Smooth muscle cell (in vitro differentiated cells): ENCODE measurements at regions not wholly inside any gene's neighbourhood (a gene's known extent, or its start where the extent isn't known, plus 50 kb on each side); places are given as distances from the start of the nearest gene placed in this dataset.

Experiments
- DNase-seq: peaks from one replicate; lab custom pipeline; 2025; ENCODE audit not compliant: unreplicated experiment; lab: John Stamatoyannopoulos, UW
- H2AFZ ChIP-seq: fragments of 200-600 bp; sonication (generic); 2 replicates; pipeline ENCODE4 v1.6.0; 2016; ENCODE audit warnings: antibody characterized with exemption, low read depth, mild to moderate bottlenecking
- H3F3A ChIP-seq: fragments of 200-600 bp; sonication (generic); 2 replicates; pipeline ENCODE4 v1.6.0; 2017; ENCODE audit warnings: antibody characterized with exemption, low read depth
- H3K27ac ChIP-seq: fragments of 200-600 bp; sonication (generic); 2 replicates; pipeline ENCODE4 v1.5.1; 2016; ENCODE audit warnings: low read depth, mild to moderate bottlenecking
- H3K27me3 ChIP-seq: fragments of 200-600 bp; sonication (generic); 2 replicates; pipeline ENCODE4 v1.6.1; 2016; ENCODE audit warnings: low read depth, mild to moderate bottlenecking
- H3K36me3 ChIP-seq: fragments of 200-600 bp; sonication (generic); 2 replicates; pipeline ENCODE4 v1.5.1; 2016; ENCODE audit warnings: low read depth
- H3K4me1 ChIP-seq: fragments of 200-600 bp; sonication (generic); 2 replicates; pipeline ENCODE4 v1.5.1; 2016; ENCODE audit warnings: low read depth
- H3K4me2 ChIP-seq: fragments of 200-600 bp; sonication (generic); 2 replicates; pipeline ENCODE4 v1.6.0; 2016; ENCODE audit warnings: mild to moderate bottlenecking
- H3K4me3 ChIP-seq: fragments of 200-600 bp; sonication (generic); 2 replicates; pipeline ENCODE4 v1.5.1; 2016; ENCODE audit warnings: mild to moderate bottlenecking
- H3K79me2 ChIP-seq: fragments of 200-600 bp; sonication (generic); 2 replicates; pipeline ENCODE4 v1.6.0; 2016; ENCODE audit warnings: low read depth, mild to moderate bottlenecking
- H3K9ac ChIP-seq: fragments of 200-600 bp; sonication (generic); 2 replicates; pipeline ENCODE4 v1.6.0; 2016; ENCODE audit warnings: low read depth
- H3K9me3 ChIP-seq: fragments of 200-600 bp; sonication (generic); replicated peaks from 2 replicates; pipeline ENCODE4 v1.5.1; 2016; ENCODE audit warnings: low read depth
- H4K20me1 ChIP-seq: fragments of 200-600 bp; sonication (generic); 2 replicates; pipeline ENCODE4 v1.6.0; 2016; ENCODE audit warnings: low read depth
- WGBS: methylation state at CpG from one replicate; pipeline ENCODE4 v1.1.7; 2016; ENCODE audit warnings: low lambda C conversion rate; 5-methylcytosine and 5-hydroxymethylcytosine counted together
- TF ChIP-seq, protein P1 (sequence below): fragments of 200-600 bp; sonication (generic); IDR thresholded peaks from 2 replicates; pipeline ENCODE4 v1.5.1; 2017; ENCODE audit warnings: borderline replicate concordance, mild to moderate bottlenecking, antibody characterized with exemption; ENCODE audit not compliant: insufficient read depth, poor library complexity, severe bottlenecking

DNA sequence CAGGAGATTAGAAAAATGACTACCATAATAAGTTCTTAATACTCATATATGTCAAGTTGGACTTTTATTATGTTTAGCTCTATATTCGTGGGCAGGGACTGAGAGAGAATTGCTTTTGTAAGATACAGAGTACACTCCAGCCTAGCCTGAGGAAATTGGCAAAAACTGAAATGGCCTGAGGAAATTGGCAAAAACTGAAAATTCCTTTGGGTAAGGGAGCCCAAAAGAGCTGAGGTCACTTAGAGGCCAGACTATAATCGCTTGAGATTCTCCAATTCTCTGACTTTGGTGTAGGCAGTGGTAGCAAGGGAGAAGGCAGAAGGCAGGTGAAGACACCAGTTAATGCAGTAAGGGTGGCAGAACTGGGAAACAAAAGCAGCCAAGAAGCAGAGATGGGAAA is 124.5 kb upstream of the HCCS start:
- H3K9me3 ChIP-seq = no peaks in the 10 kb centered on the region
- H3K4me1 ChIP-seq = no peaks in the 10 kb centered on the region
- H3K27me3 ChIP-seq = no peaks in the 10 kb centered on the region
- no peak overlapping the region for H3K9ac ChIP-seq
- TF ChIP-seq, protein P1, sequence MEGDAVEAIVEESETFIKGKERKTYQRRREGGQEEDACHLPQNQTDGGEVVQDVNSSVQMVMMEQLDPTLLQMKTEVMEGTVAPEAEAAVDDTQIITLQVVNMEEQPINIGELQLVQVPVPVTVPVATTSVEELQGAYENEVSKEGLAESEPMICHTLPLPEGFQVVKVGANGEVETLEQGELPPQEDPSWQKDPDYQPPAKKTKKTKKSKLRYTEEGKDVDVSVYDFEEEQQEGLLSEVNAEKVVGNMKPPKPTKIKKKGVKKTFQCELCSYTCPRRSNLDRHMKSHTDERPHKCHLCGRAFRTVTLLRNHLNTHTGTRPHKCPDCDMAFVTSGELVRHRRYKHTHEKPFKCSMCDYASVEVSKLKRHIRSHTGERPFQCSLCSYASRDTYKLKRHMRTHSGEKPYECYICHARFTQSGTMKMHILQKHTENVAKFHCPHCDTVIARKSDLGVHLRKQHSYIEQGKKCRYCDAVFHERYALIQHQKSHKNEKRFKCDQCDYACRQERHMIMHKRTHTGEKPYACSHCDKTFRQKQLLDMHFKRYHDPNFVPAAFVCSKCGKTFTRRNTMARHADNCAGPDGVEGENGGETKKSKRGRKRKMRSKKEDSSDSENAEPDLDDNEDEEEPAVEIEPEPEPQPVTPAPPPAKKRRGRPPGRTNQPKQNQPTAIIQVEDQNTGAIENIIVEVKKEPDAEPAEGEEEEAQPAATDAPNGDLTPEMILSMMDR = no peak
- no peak overlapping the region for H3K4me2 ChIP-seq
- 63% methylated on average over 2 of the region's 2 CpGs for WGBS
- no peak overlapping the region for H3K4me3 ChIP-seq
- DNase-seq = no peak
- H4K20me1 ChIP-seq = no peaks in the 10 kb centered on the region
- no peaks in the 10 kb centered on the region for H3K79me2 ChIP-seq
- H3K36me3 ChIP-seq = no peaks in the 10 kb centered on the region
- H3K27ac ChIP-seq = no peak overlapping the region
- H2AFZ ChIP-seq = no peak overlapping the region
- H3F3A ChIP-seq = no peaks in the 10 kb centered on the region

GRCh38 chrX:10988653-10989052 is 122.5 kb upstream of the HCCS start:
- Histone ChIP-seq H3K4me1 (no peaks in the 10 kb centered on the region), H3K27ac (no peak overlapping the region), H3K27me3 (no peaks in the 10 kb centered on the region), H4K20me1 (no peaks in the 10 kb centered on the region), H3K9ac (no peak overlapping the region), H3K4me2 (peak overlapping the region; percentile 39), H3K79me2 (no peaks in the 10 kb centered on the region), H3K9me3 (no peaks in the 10 kb centered on the region), H2AFZ (no peak overlapping the region), H3F3A (no peaks in the 10 kb centered on the region), H3K4me3 (no peak overlapping the region), H3K36me3 (no peaks in the 10 kb centered on the region)
- no peak for DNase-seq
- 64% methylated on average over 4 of the region's 4 CpGs for WGBS
- TF ChIP-seq, protein P1 = no peak

GRCh38 chrX:10989386-10989785 is 121.7 kb upstream of the HCCS start:
- TF ChIP-seq, protein P1 = no peak
- peak overlapping the region; percentile 39 for H3K4me2 ChIP-seq
- no peaks in the 10 kb centered on the region for H3K9me3 ChIP-seq
- no peaks in the 10 kb centered on the region for H3F3A ChIP-seq
- no peak overlapping the region for H3K27ac ChIP-seq
- no peak overlapping the region for H3K4me3 ChIP-seq
- H3K27me3 ChIP-seq = no peaks in the 10 kb centered on the region
- WGBS = 39% methylated on average over 3 of the region's 3 CpGs
- H3K4me1 ChIP-seq = no peaks in the 10 kb centered on the region
- no peaks in the 10 kb centered on the region for H4K20me1 ChIP-seq
- no peak overlapping the region for H3K9ac ChIP-seq
- no peak overlapping the region for H2AFZ ChIP-seq
- no peaks in the 10 kb centered on the region for H3K79me2 ChIP-seq
- DNase-seq = no peak
- H3K36me3 ChIP-seq = no peaks in the 10 kb centered on the region

DNA sequence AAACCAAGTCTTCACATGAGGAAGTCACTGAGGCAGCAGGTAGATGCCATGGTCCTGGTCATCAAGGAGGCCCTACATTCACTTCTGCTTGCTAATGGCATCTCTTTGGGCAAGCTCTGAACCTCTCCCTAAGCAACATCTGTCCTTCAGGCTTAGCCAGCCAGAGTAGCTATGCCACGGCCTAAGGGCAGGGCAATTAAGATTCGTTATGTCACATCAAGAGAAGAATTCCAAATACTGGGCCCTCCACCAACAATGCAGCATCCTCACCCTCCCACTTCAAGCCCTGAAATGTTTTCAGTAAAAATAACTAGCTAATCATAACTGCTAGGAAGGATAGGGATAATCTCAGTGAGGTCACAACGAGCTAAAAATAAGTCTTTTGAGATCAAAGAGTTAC is 120.7 kb upstream of the HCCS start:
- H3K79me2 ChIP-seq = no peaks in the 10 kb centered on the region
- H2AFZ ChIP-seq = no peak overlapping the region
- no peaks in the 10 kb centered on the region for H3K27me3 ChIP-seq
- no peaks in the 10 kb centered on the region for H4K20me1 ChIP-seq
- no peak overlapping the region for H3K9ac ChIP-seq
- no peaks in the 10 kb centered on the region for H3K4me1 ChIP-seq
- H3K4me2 ChIP-seq = no peak overlapping the region
- TF ChIP-seq, protein P1 = no peak
- no peak overlapping the region for H3K4me3 ChIP-seq
- peaks cover 3% of the 10 kb centered on the region for H3K9me3 ChIP-seq
- no peaks in the 10 kb centered on the region for H3K36me3 ChIP-seq
- 60% methylated on average over 3 of the region's 3 CpGs for WGBS
- H3K27ac ChIP-seq = no peak overlapping the region
- H3F3A ChIP-seq = no peaks in the 10 kb centered on the region
- DNase-seq = no peak
